K562 (cell line): ENCODE measurements at regions not wholly inside any gene's neighbourhood (a gene's known extent, or its start where the extent isn't known, plus 50 kb on each side); places are given as distances from the start of the nearest gene placed in this dataset.

Source experiments
- ATF3 ChIP-seq, 2 experiments: fragments of 450-650 bp in 1 of 2; sonication (generic) in 1 of 2; formaldehyde crosslinking in 1 of 2; IDR thresholded peaks in 1 of 2; conservative IDR thresholded peaks in 1 of 2; 2 replicates each; pipeline versions ENCODE4 v1.6.1 to v1.8.1; 2016 to 2023; ENCODE audit warnings: mild to moderate bottlenecking in 2 of 2, moderate library complexity in 2 of 2, inconsistent platforms in 1 of 2, missing genetic modification reagents in 1 of 2
- BHLHE40 ChIP-seq: IDR thresholded peaks from 2 replicates; pipeline ENCODE4 v1.6.1; 2011; ENCODE audit warnings: low read length, improper control_type of control experiment
- CAMTA2 ChIP-seq: fragments of 250-450 bp; sonication (Bioruptor Pico); conservative IDR thresholded peaks from 2 replicates; pipeline ENCODE4 v1.5.1; 2022
- CBX3 ChIP-seq, 2 experiments: IDR thresholded peaks; 1 replicate in 1 of 2; 2 replicates in 1 of 2; pipeline ENCODE4 v1.6.1; 2012; ENCODE audit warnings: inconsistent platforms in 2 of 2, low read length in 2 of 2, borderline replicate concordance in 1 of 2, control low read depth in 1 of 2
- CREB1 ChIP-seq, 2 experiments: sonication (generic) in 1 of 2; formaldehyde crosslinking in 1 of 2; IDR thresholded peaks; 2 replicates each; pipeline versions ENCODE4 v1.6.1 to v1.8.0; 2012 to 2022; ENCODE audit warnings: inconsistent platforms in 1 of 2, mild to moderate bottlenecking in 1 of 2, missing genetic modification reagents in 1 of 2, moderate library complexity in 1 of 2
- EP300 ChIP-seq: IDR thresholded peaks from 2 replicates; pipeline ENCODE4 v1.6.1; 2012; ENCODE audit warnings: low read length, improper control_type of control experiment
- KLF6 ChIP-seq: fragments of 250-450 bp; sonication (Bioruptor Pico); IDR thresholded peaks from 2 replicates; pipeline ENCODE4 v1.4.0; 2020; ENCODE audit warnings: mild to moderate bottlenecking, moderate library complexity, borderline replicate concordance
- MLX ChIP-seq, 2 experiments: fragments of 450-650 bp in 1 of 2; sonication (generic) in 1 of 2; formaldehyde crosslinking; conservative IDR thresholded peaks; 2 replicates each; pipeline versions ENCODE4 v1.4.0 to v1.8.1; 2020 to 2022; ENCODE audit warnings: mild to moderate bottlenecking in 1 of 2, missing genetic modification reagents in 1 of 2
- SP1 ChIP-seq: sonication (generic); formaldehyde crosslinking; IDR thresholded peaks from 2 replicates; pipeline ENCODE4 v1.8.1; 2022; ENCODE audit warnings: mild to moderate bottlenecking, missing genetic modification reagents
- ZC3H8 ChIP-seq: fragments of 450-650 bp; IDR thresholded peaks from 2 replicates; pipeline ENCODE4 v1.6.1; 2017
- ZNF3 ChIP-seq: fragments of 250-450 bp; sonication (Bioruptor Pico); IDR thresholded peaks from 2 replicates; pipeline ENCODE4 v1.5.0; 2021; ENCODE audit warnings: mild to moderate bottlenecking, moderate library complexity
- ZNF512 ChIP-seq: IDR thresholded peaks from 2 replicates; pipeline ENCODE4 v1.6.1; 2016; ENCODE audit warnings: missing genetic modification characterization, missing compliant biosample characterization
- TF ChIP-seq, protein P1 (sequence below), 3 experiments: IDR thresholded peaks in 2 of 3; conservative IDR thresholded peaks in 1 of 3; 2 replicates each; pipeline ENCODE4 v1.5.1; 2011 to 2012; ENCODE audit warnings: low read length in 3 of 3, mild to moderate bottlenecking in 3 of 3, control low read depth in 2 of 3, improper control_type of control experiment in 1 of 3, inconsistent platforms in 1 of 3, low read depth in 1 of 3, mixed read lengths in 1 of 3, moderate library complexity in 1 of 3; ENCODE audit not compliant: insufficient read depth in 2 of 3
- TF ChIP-seq, protein P2 (sequence below): fragments of 150-350 bp; conservative IDR thresholded peaks from 2 replicates; pipeline ENCODE4 v1.6.1; 2014; ENCODE audit warnings: low read length

GRCh38 chr15:87631775-87632174, 624.8 kb downstream of the NTRK3 start:
- TF ChIP-seq CREB1 (IDR thresholded peaks at IDR 0.05) (no peak), CREB1 (CRISPR knock-in tag; IDR thresholded peaks at IDR 0.05) (no peak), CBX3 (IDR thresholded peaks at IDR 0.05; ENCODE audit: borderline replicate concordance in 1 of 2, low read length in 2 of 2) (no peak), ZNF3 (CRISPR knock-in tag) (no peak), EP300 (no peak), BHLHE40 (no peak), CAMTA2 (CRISPR knock-in tag) (no peak), ZNF512 (tag) (no peak), ZC3H8 (no peak), ATF3 (IDR thresholded peaks at IDR 0.05) (no peak), ATF3 (CRISPR knock-in tag; conservative IDR thresholded peaks at IDR 0.05) (no peak), MLX (CRISPR knock-in tag; conservative IDR thresholded peaks at IDR 0.05) (no peak), SP1 (no peak), KLF6 (CRISPR knock-in tag) (no peak)
- TF ChIP-seq, protein P1, sequence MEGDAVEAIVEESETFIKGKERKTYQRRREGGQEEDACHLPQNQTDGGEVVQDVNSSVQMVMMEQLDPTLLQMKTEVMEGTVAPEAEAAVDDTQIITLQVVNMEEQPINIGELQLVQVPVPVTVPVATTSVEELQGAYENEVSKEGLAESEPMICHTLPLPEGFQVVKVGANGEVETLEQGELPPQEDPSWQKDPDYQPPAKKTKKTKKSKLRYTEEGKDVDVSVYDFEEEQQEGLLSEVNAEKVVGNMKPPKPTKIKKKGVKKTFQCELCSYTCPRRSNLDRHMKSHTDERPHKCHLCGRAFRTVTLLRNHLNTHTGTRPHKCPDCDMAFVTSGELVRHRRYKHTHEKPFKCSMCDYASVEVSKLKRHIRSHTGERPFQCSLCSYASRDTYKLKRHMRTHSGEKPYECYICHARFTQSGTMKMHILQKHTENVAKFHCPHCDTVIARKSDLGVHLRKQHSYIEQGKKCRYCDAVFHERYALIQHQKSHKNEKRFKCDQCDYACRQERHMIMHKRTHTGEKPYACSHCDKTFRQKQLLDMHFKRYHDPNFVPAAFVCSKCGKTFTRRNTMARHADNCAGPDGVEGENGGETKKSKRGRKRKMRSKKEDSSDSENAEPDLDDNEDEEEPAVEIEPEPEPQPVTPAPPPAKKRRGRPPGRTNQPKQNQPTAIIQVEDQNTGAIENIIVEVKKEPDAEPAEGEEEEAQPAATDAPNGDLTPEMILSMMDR (IDR thresholded peaks at IDR 0.05 in 2 of 3, conservative IDR thresholded peaks at IDR 0.05 in 1 of 3; ENCODE audit: insufficient read depth in 2 of 3, low read depth in 1 of 3, low read length in 3 of 3) = no peak
- TF ChIP-seq, protein P2, sequence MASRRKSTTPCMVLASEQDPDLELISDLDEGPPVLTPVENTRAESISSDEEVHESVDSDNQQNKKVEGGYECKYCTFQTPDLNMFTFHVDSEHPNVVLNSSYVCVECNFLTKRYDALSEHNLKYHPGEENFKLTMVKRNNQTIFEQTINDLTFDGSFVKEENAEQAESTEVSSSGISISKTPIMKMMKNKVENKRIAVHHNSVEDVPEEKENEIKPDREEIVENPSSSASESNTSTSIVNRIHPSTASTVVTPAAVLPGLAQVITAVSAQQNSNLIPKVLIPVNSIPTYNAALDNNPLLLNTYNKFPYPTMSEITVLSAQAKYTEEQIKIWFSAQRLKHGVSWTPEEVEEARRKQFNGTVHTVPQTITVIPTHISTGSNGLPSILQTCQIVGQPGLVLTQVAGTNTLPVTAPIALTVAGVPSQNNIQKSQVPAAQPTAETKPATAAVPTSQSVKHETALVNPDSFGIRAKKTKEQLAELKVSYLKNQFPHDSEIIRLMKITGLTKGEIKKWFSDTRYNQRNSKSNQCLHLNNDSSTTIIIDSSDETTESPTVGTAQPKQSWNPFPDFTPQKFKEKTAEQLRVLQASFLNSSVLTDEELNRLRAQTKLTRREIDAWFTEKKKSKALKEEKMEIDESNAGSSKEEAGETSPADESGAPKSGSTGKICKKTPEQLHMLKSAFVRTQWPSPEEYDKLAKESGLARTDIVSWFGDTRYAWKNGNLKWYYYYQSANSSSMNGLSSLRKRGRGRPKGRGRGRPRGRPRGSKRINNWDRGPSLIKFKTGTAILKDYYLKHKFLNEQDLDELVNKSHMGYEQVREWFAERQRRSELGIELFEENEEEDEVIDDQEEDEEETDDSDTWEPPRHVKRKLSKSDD = no peak
